ENCODE measurements at regions not wholly inside any gene's neighbourhood (a gene's known extent, or its start where the extent isn't known, plus 50 kb on each side); places are given as distances from the start of the nearest gene placed in this dataset.

- H3K27ac ChIP-seq, result no peak overlapping the region
- no peak for TF ChIP-seq CTCF (conservative IDR thresholded peaks at IDR 0.05)
These were observed 197.5 kb downstream of the PALM2AKAP2 start for GRCh38 chr9:109977521-109977920.

- no peak for TF ChIP-seq CTCF (conservative IDR thresholded peaks at IDR 0.05)
- peak overlapping the region; percentile 18; the same call in 1 of the 2 replicates for H3K27ac ChIP-seq
These were observed 201.1 kb downstream of the PALM2AKAP2 start for GRCh38 chr9:109981091-109981490.

GRCh38 chr9:109986521-109986991, 206.6 kb downstream of the PALM2AKAP2 start:
- no peak overlapping the region for H3K27ac ChIP-seq
- no peak for TF ChIP-seq CTCF (conservative IDR thresholded peaks at IDR 0.05)

- H3K27ac ChIP-seq, result no peak overlapping the region
- no peak for TF ChIP-seq CTCF (conservative IDR thresholded peaks at IDR 0.05)
These were observed 209.3 kb downstream of the PALM2AKAP2 start for GRCh38 chr9:109989296-109989695.

GRCh38 chr9:109990541-109990940, 210.5 kb downstream of the PALM2AKAP2 start:
- TF ChIP-seq CTCF (conservative IDR thresholded peaks at IDR 0.05), result no peak
- no peak overlapping the region for H3K27ac ChIP-seq

- no peak overlapping the region for H3K27ac ChIP-seq
- no peak for TF ChIP-seq CTCF (conservative IDR thresholded peaks at IDR 0.05)
These were observed 212.3 kb downstream of the PALM2AKAP2 start for GRCh38 chr9:109992293-109992692.

- no peak overlapping the region for H3K27ac ChIP-seq
- TF ChIP-seq CTCF (conservative IDR thresholded peaks at IDR 0.05), result no peak
These were observed 213.4 kb downstream of the PALM2AKAP2 start for GRCh38 chr9:109993250-109993978.

Measured in VCaP (cell line).